Lung (tissue), 11 donors: ENCODE measurements at regions not wholly inside any gene's neighbourhood (a gene's known extent, or its start where the extent isn't known, plus 50 kb on each side); places are given as distances from the start of the nearest gene placed in this dataset.

Experiments used
- ATAC-seq: fragments of 200-7000 bp; cut with Tn5 transposase; one replicate; pipeline ENCODE4 v1.9.1; 2020; ENCODE audit warnings: moderate number of reproducible peaks; ENCODE audit not compliant: insufficient read depth, low FRiP score
- DNase-seq, 3 donors: peaks; one replicate each; pipeline ENCODE4 v3.0.0-alpha.2; 2013 to 2017
- H3K27ac ChIP-seq, 2 donors: one replicate each; pipeline ENCODE4 v1.5.1; 2013; ENCODE audit warnings: mild to moderate bottlenecking in 2 of 2, moderate library complexity in 2 of 2, control low read depth in 1 of 2, inconsistent platforms in 1 of 2, low read depth in 1 of 2, low read length in 1 of 2
- H3K27me3 ChIP-seq, 3 donors: one replicate each; pipeline ENCODE4 v1.5.1; 2013; ENCODE audit warnings: low read length in 2 of 3; ENCODE audit not compliant: control insufficient read depth in 3 of 3, insufficient read depth in 3 of 3
- H3K36me3 ChIP-seq, 4 donors: one replicate each; pipeline ENCODE4 v1.5.1; 2013; ENCODE audit warnings: low read length in 4 of 4, mild to moderate bottlenecking in 1 of 4, moderate library complexity in 1 of 4; ENCODE audit not compliant: control insufficient read depth in 4 of 4, insufficient read depth in 4 of 4
- H3K4me1 ChIP-seq, 5 donors: one replicate each; pipeline ENCODE4 v1.5.1; 2013; ENCODE audit warnings: low read length in 5 of 5, mild to moderate bottlenecking in 2 of 5, moderate library complexity in 1 of 5; ENCODE audit not compliant: control insufficient read depth in 5 of 5, insufficient read depth in 5 of 5
- H3K4me3 ChIP-seq: one replicate; pipeline ENCODE4 v1.5.1; 2013; ENCODE audit warnings: mild to moderate bottlenecking, control low read depth, moderate library complexity
- H3K9ac ChIP-seq, 2 donors: one replicate each; pipeline ENCODE4 v1.5.1; 2013; ENCODE audit warnings: low read length in 2 of 2, control low read depth in 1 of 2; ENCODE audit not compliant: insufficient read depth in 1 of 2
- H3K9me3 ChIP-seq, 4 donors: one replicate each; pipeline ENCODE4 v1.5.1; 2013; ENCODE audit warnings: low read length in 3 of 4, mild to moderate bottlenecking in 1 of 4, moderate library complexity in 1 of 4; ENCODE audit not compliant: control insufficient read depth in 4 of 4, insufficient read depth in 3 of 4
- WGBS, 2 donors: extraction: QIAGEN DNeasy Blood & Tissue Kit; methylation state at CpG; one replicate each; pipeline ENCODE4 v1.1.7; 2013; 5-methylcytosine and 5-hydroxymethylcytosine counted together
- TF ChIP-seq, protein P1 (sequence below): IDR thresholded peaks from 2 replicates; pipeline ENCODE4 v1.5.1; 2012; ENCODE audit warnings: mild to moderate bottlenecking; ENCODE audit errors: control extremely low read depth, extremely low read depth
- donor health status: control.
- donor health status: control.
- donor health status: Bipolar disorder and iron deficiency.
- donor health status: healthy.
- donor health status: DM: yes; HTN: yes; CAD: no.

DNA sequence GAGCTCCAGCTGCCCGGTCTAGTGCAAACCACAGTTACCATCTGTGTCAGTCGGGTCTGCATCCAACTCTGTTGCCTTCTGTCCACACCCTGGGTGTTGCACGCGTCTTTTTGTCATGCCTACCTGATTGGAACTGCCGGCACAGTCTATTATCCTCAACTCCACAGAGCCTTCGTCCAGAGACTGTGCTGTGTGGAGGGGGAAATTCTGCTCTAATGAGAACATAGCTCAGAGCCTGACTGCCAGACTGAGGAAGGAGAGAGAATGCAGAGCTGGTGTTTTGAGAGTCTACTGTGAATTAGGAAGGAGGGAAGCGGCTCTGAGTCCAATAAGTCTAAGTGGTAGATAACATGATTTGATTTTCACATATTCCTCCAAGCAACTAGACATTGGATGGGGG lies 68.3 kb upstream of the GPR139 start:
- peaks cover 0 to 3% (median 0%) of the 10 kb centered on the region in 4 donors for H3K9me3 ChIP-seq
- no peaks in the 10 kb centered on the region for H3K4me1 ChIP-seq
- ATAC-seq (no peak), DNase-seq (no peak)
- TF ChIP-seq, protein P1, sequence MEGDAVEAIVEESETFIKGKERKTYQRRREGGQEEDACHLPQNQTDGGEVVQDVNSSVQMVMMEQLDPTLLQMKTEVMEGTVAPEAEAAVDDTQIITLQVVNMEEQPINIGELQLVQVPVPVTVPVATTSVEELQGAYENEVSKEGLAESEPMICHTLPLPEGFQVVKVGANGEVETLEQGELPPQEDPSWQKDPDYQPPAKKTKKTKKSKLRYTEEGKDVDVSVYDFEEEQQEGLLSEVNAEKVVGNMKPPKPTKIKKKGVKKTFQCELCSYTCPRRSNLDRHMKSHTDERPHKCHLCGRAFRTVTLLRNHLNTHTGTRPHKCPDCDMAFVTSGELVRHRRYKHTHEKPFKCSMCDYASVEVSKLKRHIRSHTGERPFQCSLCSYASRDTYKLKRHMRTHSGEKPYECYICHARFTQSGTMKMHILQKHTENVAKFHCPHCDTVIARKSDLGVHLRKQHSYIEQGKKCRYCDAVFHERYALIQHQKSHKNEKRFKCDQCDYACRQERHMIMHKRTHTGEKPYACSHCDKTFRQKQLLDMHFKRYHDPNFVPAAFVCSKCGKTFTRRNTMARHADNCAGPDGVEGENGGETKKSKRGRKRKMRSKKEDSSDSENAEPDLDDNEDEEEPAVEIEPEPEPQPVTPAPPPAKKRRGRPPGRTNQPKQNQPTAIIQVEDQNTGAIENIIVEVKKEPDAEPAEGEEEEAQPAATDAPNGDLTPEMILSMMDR: no peak
- no peaks in the 10 kb centered on the region for H3K36me3 ChIP-seq
- H3K27me3 ChIP-seq: peaks cover 0 to 2% (median 0%) of the 10 kb centered on the region in 3 donors
- no peak overlapping the region for H3K9ac ChIP-seq
- no peak overlapping the region for H3K4me3 ChIP-seq
- WGBS, 2 donors: 76 to 80% methylated on average over 7 of the region's 7 CpGs
- no peak overlapping the region for H3K27ac ChIP-seq

DNA sequence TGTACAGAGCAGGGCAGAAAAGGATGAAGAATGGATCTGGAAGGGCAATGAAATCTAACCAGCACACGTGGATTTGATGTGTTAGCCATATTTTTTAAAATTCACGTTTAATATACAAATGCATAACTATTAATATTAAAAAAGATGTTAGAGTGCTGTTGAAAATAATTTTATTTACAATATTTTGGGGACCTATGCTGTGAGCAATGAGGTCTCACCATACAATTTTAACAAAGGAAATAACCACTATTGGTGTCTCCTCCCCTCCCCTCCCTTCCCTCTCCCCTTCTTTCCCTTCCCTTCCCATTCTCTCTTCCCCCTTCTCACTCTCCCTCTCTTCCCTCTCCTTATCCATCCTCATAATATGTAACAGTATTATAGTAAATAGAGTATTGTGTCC lies 64.2 kb upstream of the GPR139 start:
- Histone ChIP-seq H3K36me3 (no peaks in the 10 kb centered on the region), H3K27me3 (peaks cover 0 to 5% (median 0%) of the 10 kb centered on the region in 3 donors), H3K27ac (no peak overlapping the region), H3K9ac (no peak overlapping the region), H3K4me3 (no peak overlapping the region), H3K9me3 (peaks cover 0 to 7% (median 0%) of the 10 kb centered on the region in 4 donors), H3K4me1 (peaks cover 0 to 1% (median 0%) of the 10 kb centered on the region in 5 donors)
- no peak for ATAC-seq
- no peak for DNase-seq
- 80 to 82% methylated on average over 2 of the region's 2 CpGs for WGBS, 2 donors
- TF ChIP-seq, protein P1: no peak

DNA sequence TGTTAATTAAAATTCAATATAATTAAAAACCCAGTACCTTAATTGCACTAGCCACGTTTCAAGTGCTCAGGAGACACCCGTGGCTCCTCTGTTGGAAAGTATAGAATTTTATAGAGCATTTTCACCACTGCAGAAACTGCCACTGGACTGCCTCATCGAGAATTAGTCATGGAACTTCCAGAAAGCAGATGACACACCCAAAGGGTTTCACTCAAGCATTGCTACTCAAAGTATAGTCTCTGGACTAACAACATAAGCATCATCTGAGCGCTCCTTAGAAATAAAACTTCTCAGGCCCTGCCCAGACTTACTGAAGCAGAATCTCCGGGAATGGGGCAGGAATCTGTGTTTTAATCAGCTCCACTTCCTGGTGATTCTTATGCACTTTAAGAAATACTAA lies 63.5 kb upstream of the GPR139 start:
- Histone ChIP-seq H3K4me3 (no peak overlapping the region), H3K27ac (no peak overlapping the region), H3K4me1 (peaks cover 0 to 1% (median 0%) of the 10 kb centered on the region in 5 donors), H3K9ac (no peak overlapping the region), H3K27me3 (peaks cover 0 to 5% (median 0%) of the 10 kb centered on the region in 3 donors), H3K9me3 (peaks cover 0 to 7% (median 1%) of the 10 kb centered on the region in 4 donors), H3K36me3 (no peaks in the 10 kb centered on the region)
- TF ChIP-seq, protein P1: no peak
- DNase-seq: no peak
- ATAC-seq: no peak
- WGBS, 2 donors: 71 to 79% methylated on average over 5 of the region's 5 CpGs

DNA sequence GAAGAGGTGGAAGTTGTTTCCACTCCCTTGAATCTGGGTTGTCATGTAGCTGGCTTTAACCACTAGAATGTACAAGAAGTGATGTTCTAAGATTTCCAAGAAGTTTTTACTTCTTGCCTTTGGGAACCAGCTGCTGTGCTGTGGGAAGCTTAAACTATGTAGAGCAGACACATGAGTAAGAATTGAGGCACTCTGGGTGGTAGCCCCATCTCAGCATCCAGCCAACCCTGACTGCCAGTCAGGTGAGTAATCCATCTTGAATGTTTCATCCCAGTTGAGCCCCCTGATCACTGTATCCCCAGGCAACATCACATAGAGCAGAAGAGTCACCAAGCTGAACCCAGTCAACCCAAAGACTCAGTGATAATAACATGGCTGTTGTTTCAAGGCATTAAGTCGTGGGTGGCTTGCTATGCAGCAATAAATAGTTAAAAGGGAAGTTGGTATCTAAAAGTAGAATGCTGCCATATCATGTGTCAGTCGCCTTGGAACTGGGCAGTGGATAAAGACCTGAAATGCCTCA lies 62.8 kb upstream of the GPR139 start:
- ATAC-seq: no peak
- WGBS, 2 donors: 67 to 77% methylated on average over 2 of the region's 2 CpGs
- H3K4me1 ChIP-seq: peaks cover 0 to 1% (median 0%) of the 10 kb centered on the region in 5 donors
- no peak overlapping the region for H3K9ac ChIP-seq
- H3K27me3 ChIP-seq: peaks cover 0 to 5% (median 0%) of the 10 kb centered on the region in 3 donors
- no peak overlapping the region for H3K4me3 ChIP-seq
- H3K9me3 ChIP-seq: peaks cover 0 to 10% (median 5%) of the 10 kb centered on the region in 4 donors
- DNase-seq: no peak
- no peak overlapping the region for H3K27ac ChIP-seq
- no peaks in the 10 kb centered on the region for H3K36me3 ChIP-seq
- TF ChIP-seq, protein P1: no peak
